Lower lobe of right lung (tissue), 2 donors: ENCODE measurements at regions not wholly inside any gene's neighbourhood (a gene's known extent, or its start where the extent isn't known, plus 50 kb on each side); places are given as distances from the start of the nearest gene placed in this dataset.
"Not testable (repeated sequence)": the region's sequence is repeated elsewhere in the genome, so short reads cannot be mapped to it uniquely, and the experiment has no call there.

Experiments
- ATAC-seq, 2 donors: fragments of 200-7000 bp; cut with Tn5 transposase; one replicate each; pipeline ENCODE4 v1.9.1; 2020 to 2022; ENCODE audit warnings: mild to moderate bottlenecking in 2 of 2, moderate library complexity in 2 of 2
- DNase-seq: peaks from one replicate; pipeline ENCODE4 v3.0.0-alpha.2; 2020
- H3K27ac ChIP-seq: fragments of 200-600 bp; one replicate; pipeline ENCODE4 v1.8.0; 2022
- H3K27me3 ChIP-seq: fragments of 200-600 bp; one replicate; pipeline ENCODE4 v1.8.0; 2022; ENCODE audit warnings: low read depth
- H3K36me3 ChIP-seq: fragments of 200-600 bp; one replicate; pipeline ENCODE4 v1.8.0; 2022; ENCODE audit warnings: mild to moderate bottlenecking
- H3K4me1 ChIP-seq: fragments of 200-600 bp; one replicate; pipeline ENCODE4 v1.8.0; 2022
- H3K4me3 ChIP-seq: fragments of 200-600 bp; one replicate; pipeline ENCODE4 v1.8.0; 2022; ENCODE audit warnings: mild to moderate bottlenecking
- H3K9me3 ChIP-seq: fragments of 200-600 bp; one replicate; pipeline ENCODE4 v1.8.0; 2022
- CTCF ChIP-seq: fragments of 200-600 bp; IDR thresholded peaks from one replicate; pipeline ENCODE4 v1.8.0; 2022; ENCODE audit warnings: antibody characterized with exemption, mild to moderate bottlenecking
- intact Hi-C: fragments of 100-400 bp; cut with DNase I; formaldehyde crosslinking; loops from one replicate; pipeline ENCODE4 v1.11.0; 2022
- donor health status: DM: no; HTN: yes; CAD: no; lungs with severe emphysema.

- ATAC-seq = no peak
- no peak overlapping the region for H3K4me3 ChIP-seq
Measured at GRCh38 chr20:52004018-52004417, 187.6 kb downstream of the ZFP64 start.

GRCh38 chr20:52003415-52003814 lies 188.2 kb downstream of the ZFP64 start:
- Histone ChIP-seq H3K27ac (no peak overlapping the region), H3K9me3 (no peaks in the 10 kb centered on the region), H3K4me1 (no peaks in the 10 kb centered on the region), H3K4me3 (no peak overlapping the region), H3K27me3 (no peaks in the 10 kb centered on the region), H3K36me3 (no peaks in the 10 kb centered on the region)
- ATAC-seq (no peak), DNase-seq (no peak)
- intact Hi-C loops = no loop called here
- no peak for TF ChIP-seq CTCF

More at GRCh38 chr20:52004018-52004417, 187.6 kb downstream of the ZFP64 start:
- Histone ChIP-seq H3K27me3 (no peaks in the 10 kb centered on the region), H3K36me3 (no peaks in the 10 kb centered on the region), H3K9me3 (no peaks in the 10 kb centered on the region), H3K4me1 (no peaks in the 10 kb centered on the region), H3K27ac (no peak overlapping the region)
- no peak for TF ChIP-seq CTCF
- DNase-seq = no peak
- intact Hi-C loops = no loop called here

GRCh38 chr20:52001999-52002666 lies 189.4 kb downstream of the ZFP64 start:
- Histone ChIP-seq H3K36me3 (no peaks in the 10 kb centered on the region), H3K27ac (no peak overlapping the region), H3K4me3 (no peak overlapping the region), H3K4me1 (no peaks in the 10 kb centered on the region), H3K9me3 (no peaks in the 10 kb centered on the region), H3K27me3 (no peaks in the 10 kb centered on the region)
- ATAC-seq (no peak), DNase-seq (no peak)
- TF ChIP-seq CTCF = no peak
- intact Hi-C loops = no loop called here

- DNase-seq, intact Hi-C loops: not testable (repeated sequence)
Measured at GRCh38 chr20:51997281-51997936, 194.2 kb downstream of the ZFP64 start.

GRCh38 chr20:51995551-51995951 lies 193.2 kb upstream of the SALL4 start:
- no peak for DNase-seq
- H3K9me3 ChIP-seq = no peaks in the 10 kb centered on the region
- no peaks in the 10 kb centered on the region for H3K27me3 ChIP-seq
- no peak for ATAC-seq
- TF ChIP-seq CTCF = no peak
- no peaks in the 10 kb centered on the region for H3K4me1 ChIP-seq
- H3K36me3 ChIP-seq = no peaks in the 10 kb centered on the region
- H3K27ac ChIP-seq = no peak overlapping the region
- intact Hi-C loops = no loop called here
- H3K4me3 ChIP-seq = no peak overlapping the region

More at GRCh38 chr20:51997281-51997936, 194.2 kb downstream of the ZFP64 start:
- H3K27me3 ChIP-seq, H3K9me3 ChIP-seq, H3K36me3 ChIP-seq, ATAC-seq, H3K27ac ChIP-seq, H3K4me3 ChIP-seq, H3K4me1 ChIP-seq: not testable (repeated sequence)

GRCh38 chr20:51994751-51995417 lies 192.6 kb upstream of the SALL4 start:
- DNase-seq (no peak), ATAC-seq (no peak)
- Histone ChIP-seq H3K4me1 (no peaks in the 10 kb centered on the region), H3K4me3 (no peak overlapping the region), H3K27me3 (no peaks in the 10 kb centered on the region), H3K9me3 (no peaks in the 10 kb centered on the region), H3K36me3 (no peaks in the 10 kb centered on the region), H3K27ac (no peak overlapping the region)
- no peak for TF ChIP-seq CTCF
- intact Hi-C loops = no loop called here
